ENCODE measurements at regions not wholly inside any gene's neighbourhood (a gene's known extent, or its start where the extent isn't known, plus 50 kb on each side); places are given as distances from the start of the nearest gene placed in this dataset.

DNA sequence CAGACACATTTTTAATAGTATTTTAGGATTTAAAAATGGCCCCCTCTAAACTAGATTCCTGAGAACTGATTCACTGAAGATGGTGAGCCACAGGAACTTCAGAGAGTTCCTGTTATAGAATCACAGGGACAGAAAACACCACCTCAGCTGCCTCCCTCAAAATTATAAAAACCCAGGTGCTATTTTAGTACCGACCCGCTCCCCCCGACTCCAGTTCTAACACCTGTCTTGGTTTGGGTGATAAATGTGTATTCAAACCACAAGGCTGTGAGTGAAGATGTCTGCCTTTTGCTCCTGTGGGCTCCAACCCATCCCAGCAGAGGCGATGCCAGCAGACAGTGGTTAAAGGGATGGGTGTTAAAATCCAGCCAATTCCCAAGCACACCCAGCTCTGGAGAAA, 127.4 kb upstream of the LY86 start:
- H3K4me3 Mint-ChIP-seq = no peak overlapping the region
- no peak overlapping the region for H3K27ac Mint-ChIP-seq
- ChIA-PET CTCF (interaction anchor here (1.0 kb wide), 1 partner anchor 86 kb away, joined by 3 read pairs; no protein-coding TSS in a partner anchor), POLR2A (no interaction called here)
- no peak for ATAC-seq
- peaks cover 4% of the 10 kb centered on the region; the same call in 1 of the 2 replicates for H3K27me3 Mint-ChIP-seq (ENCODE audit: low read depth)
- no peaks in the 10 kb centered on the region for H3K4me1 Mint-ChIP-seq
- H3K36me3 Mint-ChIP-seq = no peaks in the 10 kb centered on the region
- H3K9me3 Mint-ChIP-seq = peaks cover 18% of the 10 kb centered on the region
- no peak for DNase-seq (ENCODE audit: low spot score)
- no peak for TF ChIP-seq EMX1 (CRISPR knock-in tag; IDR thresholded peaks at IDR 0.05)
- TF ChIP-seq JAZF1 (CRISPR knock-in tag; IDR thresholded peaks at IDR 0.05) = no peak
- TF ChIP-seq, protein P1, sequence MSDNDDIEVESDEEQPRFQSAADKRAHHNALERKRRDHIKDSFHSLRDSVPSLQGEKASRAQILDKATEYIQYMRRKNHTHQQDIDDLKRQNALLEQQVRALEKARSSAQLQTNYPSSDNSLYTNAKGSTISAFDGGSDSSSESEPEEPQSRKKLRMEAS (CRISPR knock-in tag; IDR thresholded peaks at IDR 0.05) = no peak
- TF ChIP-seq, protein P2, sequence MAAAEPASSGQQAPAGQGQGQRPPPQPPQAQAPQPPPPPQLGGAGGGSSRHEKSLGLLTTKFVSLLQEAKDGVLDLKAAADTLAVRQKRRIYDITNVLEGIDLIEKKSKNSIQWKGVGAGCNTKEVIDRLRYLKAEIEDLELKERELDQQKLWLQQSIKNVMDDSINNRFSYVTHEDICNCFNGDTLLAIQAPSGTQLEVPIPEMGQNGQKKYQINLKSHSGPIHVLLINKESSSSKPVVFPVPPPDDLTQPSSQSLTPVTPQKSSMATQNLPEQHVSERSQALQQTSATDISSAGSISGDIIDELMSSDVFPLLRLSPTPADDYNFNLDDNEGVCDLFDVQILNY (CRISPR knock-in tag; IDR thresholded peaks at IDR 0.05) = no peak

- Mint-ChIP-seq H3K9me3 (peaks cover 17% of the 10 kb centered on the region), H3K4me3 (no peak overlapping the region), H3K27me3 (ENCODE audit: low read depth) (no peaks in the 10 kb centered on the region; the same call in 1 of the 2 replicates), H3K27ac (no peak overlapping the region), H3K36me3 (no peaks in the 10 kb centered on the region), H3K4me1 (no peaks in the 10 kb centered on the region)
- ChIA-PET POLR2A (no interaction called here), CTCF (no interaction called here)
- TF ChIP-seq, protein P3, sequence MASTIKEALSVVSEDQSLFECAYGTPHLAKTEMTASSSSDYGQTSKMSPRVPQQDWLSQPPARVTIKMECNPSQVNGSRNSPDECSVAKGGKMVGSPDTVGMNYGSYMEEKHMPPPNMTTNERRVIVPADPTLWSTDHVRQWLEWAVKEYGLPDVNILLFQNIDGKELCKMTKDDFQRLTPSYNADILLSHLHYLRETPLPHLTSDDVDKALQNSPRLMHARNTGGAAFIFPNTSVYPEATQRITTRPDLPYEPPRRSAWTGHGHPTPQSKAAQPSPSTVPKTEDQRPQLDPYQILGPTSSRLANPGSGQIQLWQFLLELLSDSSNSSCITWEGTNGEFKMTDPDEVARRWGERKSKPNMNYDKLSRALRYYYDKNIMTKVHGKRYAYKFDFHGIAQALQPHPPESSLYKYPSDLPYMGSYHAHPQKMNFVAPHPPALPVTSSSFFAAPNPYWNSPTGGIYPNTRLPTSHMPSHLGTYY (CRISPR knock-in tag; IDR thresholded peaks at IDR 0.05) = no peak
- TF ChIP-seq ATF2 (CRISPR knock-in tag; IDR thresholded peaks at IDR 0.05; ENCODE audit: borderline replicate concordance, low read depth) (no peak), KAT7 (CRISPR knock-in tag; IDR thresholded peaks at IDR 0.05; ENCODE audit: borderline replicate concordance) (no peak), USF1 (CRISPR knock-in tag; IDR thresholded peaks at IDR 0.05) (no peak), ZNF671 (CRISPR knock-in tag; IDR thresholded peaks at IDR 0.05) (no peak), ZNF219 (CRISPR knock-in tag; IDR thresholded peaks at IDR 0.05; ENCODE audit: borderline replicate concordance) (no peak), FOXK1 (CRISPR knock-in tag; IDR thresholded peaks at IDR 0.05) (no peak), TEAD4 (CRISPR knock-in tag; IDR thresholded peaks at IDR 0.05) (no peak), USF2 (CRISPR knock-in tag; IDR thresholded peaks at IDR 0.05) (no peak), TP53 (CRISPR knock-in tag; IDR thresholded peaks at IDR 0.05) (no peak), CTCF (IDR thresholded peaks at IDR 0.05) (no peak), CREB1 (CRISPR knock-in tag; IDR thresholded peaks at IDR 0.05) (no peak), AR (CRISPR knock-in tag; IDR thresholded peaks at IDR 0.05) (no peak)
- TF ChIP-seq, protein P4, sequence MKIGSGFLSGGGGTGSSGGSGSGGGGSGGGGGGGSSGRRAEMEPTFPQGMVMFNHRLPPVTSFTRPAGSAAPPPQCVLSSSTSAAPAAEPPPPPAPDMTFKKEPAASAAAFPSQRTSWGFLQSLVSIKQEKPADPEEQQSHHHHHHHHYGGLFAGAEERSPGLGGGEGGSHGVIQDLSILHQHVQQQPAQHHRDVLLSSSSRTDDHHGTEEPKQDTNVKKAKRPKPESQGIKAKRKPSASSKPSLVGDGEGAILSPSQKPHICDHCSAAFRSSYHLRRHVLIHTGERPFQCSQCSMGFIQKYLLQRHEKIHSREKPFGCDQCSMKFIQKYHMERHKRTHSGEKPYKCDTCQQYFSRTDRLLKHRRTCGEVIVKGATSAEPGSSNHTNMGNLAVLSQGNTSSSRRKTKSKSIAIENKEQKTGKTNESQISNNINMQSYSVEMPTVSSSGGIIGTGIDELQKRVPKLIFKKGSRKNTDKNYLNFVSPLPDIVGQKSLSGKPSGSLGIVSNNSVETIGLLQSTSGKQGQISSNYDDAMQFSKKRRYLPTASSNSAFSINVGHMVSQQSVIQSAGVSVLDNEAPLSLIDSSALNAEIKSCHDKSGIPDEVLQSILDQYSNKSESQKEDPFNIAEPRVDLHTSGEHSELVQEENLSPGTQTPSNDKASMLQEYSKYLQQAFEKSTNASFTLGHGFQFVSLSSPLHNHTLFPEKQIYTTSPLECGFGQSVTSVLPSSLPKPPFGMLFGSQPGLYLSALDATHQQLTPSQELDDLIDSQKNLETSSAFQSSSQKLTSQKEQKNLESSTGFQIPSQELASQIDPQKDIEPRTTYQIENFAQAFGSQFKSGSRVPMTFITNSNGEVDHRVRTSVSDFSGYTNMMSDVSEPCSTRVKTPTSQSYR (CRISPR knock-in tag; IDR thresholded peaks at IDR 0.05) = no peak
- TF ChIP-seq, protein P5, sequence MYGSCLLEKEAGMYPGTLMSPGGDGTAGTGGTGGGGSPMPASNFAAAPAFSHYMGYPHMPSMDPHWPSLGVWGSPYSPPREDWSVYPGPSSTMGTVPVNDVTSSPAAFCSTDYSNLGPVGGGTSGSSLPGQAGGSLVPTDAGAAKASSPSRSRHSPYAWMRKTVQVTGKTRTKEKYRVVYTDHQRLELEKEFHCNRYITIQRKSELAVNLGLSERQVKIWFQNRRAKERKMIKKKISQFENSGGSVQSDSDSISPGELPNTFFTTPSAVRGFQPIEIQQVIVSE (CRISPR knock-in tag; IDR thresholded peaks at IDR 0.05; ENCODE audit: borderline replicate concordance) = no peak
- DNase-seq (ENCODE audit: low spot score) (no peak), ATAC-seq (no peak)
Measured at GRCh38 chr6:6466967-6467761, 121.4 kb upstream of the LY86 start.
